Thyroid gland (tissue), 4 donors: ENCODE measurements at regions not wholly inside any gene's neighbourhood (a gene's known extent, or its start where the extent isn't known, plus 50 kb on each side); places are given as distances from the start of the nearest gene placed in this dataset.

Experiments
- POLR2A ChIP-seq, 2 donors: fragments of 450-650 bp; IDR thresholded peaks; one replicate each; pipeline ENCODE4 v1.6.1; 2017; ENCODE audit warnings: antibody characterized with exemption in 2 of 2, mild to moderate bottlenecking in 2 of 2, moderate library complexity in 1 of 2
- TF ChIP-seq, protein P1 (sequence below), 6 experiments: fragments of 200-600 bp in 3 of 6; fragments of 450-650 bp in 3 of 6; sonication (generic) in 3 of 6; IDR thresholded peaks; one replicate each; pipeline ENCODE4 v1.5.1; 2016 to 2019; ENCODE audit warnings: antibody characterized with exemption in 6 of 6, mild to moderate bottlenecking in 2 of 6, inconsistent platforms in 1 of 6, moderate library complexity in 1 of 6

DNA sequence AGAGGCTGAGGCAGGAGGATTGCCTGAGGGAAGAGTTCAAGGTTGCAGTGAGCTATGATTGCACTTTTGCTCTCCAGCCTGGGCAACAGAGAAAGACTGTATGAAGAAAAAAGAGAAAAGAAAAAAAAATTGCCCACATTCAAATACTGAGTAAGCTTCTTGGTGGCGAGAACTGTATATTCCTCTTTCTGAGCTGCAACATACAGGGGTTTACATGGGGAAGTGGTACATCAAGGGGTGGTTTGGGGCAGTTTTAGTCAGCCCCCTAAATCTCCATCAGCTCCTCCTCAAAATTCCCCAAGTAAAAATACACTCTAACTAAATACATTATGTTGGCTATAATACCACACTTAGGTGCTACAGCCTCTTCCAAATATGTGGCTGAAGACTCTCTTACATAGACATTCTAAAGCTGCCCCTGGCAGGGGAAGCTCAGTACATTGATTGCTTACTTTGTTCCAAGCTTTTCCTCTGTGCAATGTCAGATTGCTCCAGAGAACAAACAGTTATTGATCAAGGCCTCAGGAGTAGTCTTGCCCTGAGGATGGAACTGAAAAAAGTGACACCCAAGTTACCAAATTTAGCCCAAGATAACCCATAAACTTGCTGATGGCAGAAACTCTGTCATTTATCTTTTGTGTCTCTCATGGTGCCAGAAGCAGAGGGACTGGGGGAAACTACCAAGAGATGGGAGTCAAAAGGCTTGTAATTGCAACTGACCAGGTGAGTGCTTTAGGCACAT is 107.4 kb upstream of the RIPOR2 start:
- TF ChIP-seq POLR2A (IDR thresholded peaks at IDR 0.05), result no peak
- TF ChIP-seq, protein P1, sequence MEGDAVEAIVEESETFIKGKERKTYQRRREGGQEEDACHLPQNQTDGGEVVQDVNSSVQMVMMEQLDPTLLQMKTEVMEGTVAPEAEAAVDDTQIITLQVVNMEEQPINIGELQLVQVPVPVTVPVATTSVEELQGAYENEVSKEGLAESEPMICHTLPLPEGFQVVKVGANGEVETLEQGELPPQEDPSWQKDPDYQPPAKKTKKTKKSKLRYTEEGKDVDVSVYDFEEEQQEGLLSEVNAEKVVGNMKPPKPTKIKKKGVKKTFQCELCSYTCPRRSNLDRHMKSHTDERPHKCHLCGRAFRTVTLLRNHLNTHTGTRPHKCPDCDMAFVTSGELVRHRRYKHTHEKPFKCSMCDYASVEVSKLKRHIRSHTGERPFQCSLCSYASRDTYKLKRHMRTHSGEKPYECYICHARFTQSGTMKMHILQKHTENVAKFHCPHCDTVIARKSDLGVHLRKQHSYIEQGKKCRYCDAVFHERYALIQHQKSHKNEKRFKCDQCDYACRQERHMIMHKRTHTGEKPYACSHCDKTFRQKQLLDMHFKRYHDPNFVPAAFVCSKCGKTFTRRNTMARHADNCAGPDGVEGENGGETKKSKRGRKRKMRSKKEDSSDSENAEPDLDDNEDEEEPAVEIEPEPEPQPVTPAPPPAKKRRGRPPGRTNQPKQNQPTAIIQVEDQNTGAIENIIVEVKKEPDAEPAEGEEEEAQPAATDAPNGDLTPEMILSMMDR (IDR thresholded peaks at IDR 0.05), result no peak
